ENCODE measurements at regions not wholly inside any gene's neighbourhood (a gene's known extent, or its start where the extent isn't known, plus 50 kb on each side); places are given as distances from the start of the nearest gene placed in this dataset.

GRCh38 chr20:10779911-10780310, 106.1 kb upstream of the JAG1 start:
- TF ChIP-seq REST (IDR thresholded peaks at IDR 0.05; ENCODE audit: insufficient read depth in 1 of 2, low read depth in 2 of 2, low read length in 2 of 2) (no peak), POLR2AphosphoS5 (IDR thresholded peaks at IDR 0.05; ENCODE audit: low read depth, low read length) (no peak), TAF1 (IDR thresholded peaks at IDR 0.05; ENCODE audit: borderline replicate concordance, insufficient read depth, low read length) (no peak), FOXP2 (optimal IDR thresholded peaks at IDR 0.05; ENCODE audit: borderline replicate concordance, extremely low read depth, extremely low read length, insufficient read depth) (no peak)
